GM11168 (cell line): ENCODE measurements at regions not wholly inside any gene's neighbourhood (a gene's known extent, or its start where the extent isn't known, plus 50 kb on each side); places are given as distances from the start of the nearest gene placed in this dataset.

Experiments
- in situ Hi-C: fragments of 300-500 bp; cut with MboI; formaldehyde crosslinking; loops from one replicate; pipeline ENCODE4 v1.12.0; 2022; ENCODE audit warnings: low sequenced_read_pairs; ENCODE audit not compliant: unreplicated experiment

- in situ Hi-C loops = no loop called here
Observed at GRCh38 chr7:46011501-46011900, 90.4 kb upstream of the IGFBP3 start.

- in situ Hi-C loops = no loop called here
Observed at GRCh38 chr7:46011059-46011458, 90.0 kb upstream of the IGFBP3 start.

GRCh38 chr7:46009211-46009610 is 88.1 kb upstream of the IGFBP3 start:
- in situ Hi-C loops = no loop called here

GRCh38 chr7:46007990-46008643 is 87.0 kb upstream of the IGFBP3 start:
- in situ Hi-C loops = no loop called here

GRCh38 chr7:46007194-46007593 is 86.1 kb upstream of the IGFBP3 start:
- in situ Hi-C loops = no loop called here

- in situ Hi-C loops = no loop called here
Observed at GRCh38 chr7:46006723-46007122, 85.7 kb upstream of the IGFBP3 start.

GRCh38 chr7:46006212-46006611 is 85.1 kb upstream of the IGFBP3 start:
- in situ Hi-C loops = no loop called here

GRCh38 chr7:46004965-46005364 is 83.9 kb upstream of the IGFBP3 start:
- in situ Hi-C loops = no loop called here

GRCh38 chr7:46003896-46004875 is 83.1 kb upstream of the IGFBP3 start:
- in situ Hi-C loops = no loop called here

GRCh38 chr7:46003161-46003560 is 82.1 kb upstream of the IGFBP3 start:
- in situ Hi-C loops = no loop called here

GRCh38 chr7:46000513-46000912 is 79.4 kb upstream of the IGFBP3 start:
- in situ Hi-C loops = no loop called here

GRCh38 chr7:45999541-45999940 is 78.5 kb upstream of the IGFBP3 start:
- in situ Hi-C loops = no loop called here

- in situ Hi-C loops = no loop called here
Observed at GRCh38 chr7:45998506-45998905, 77.4 kb upstream of the IGFBP3 start.

GRCh38 chr7:45993621-45994020 is 72.5 kb upstream of the IGFBP3 start:
- in situ Hi-C loops = no loop called here

GRCh38 chr7:45992826-45993225 is 71.8 kb upstream of the IGFBP3 start:
- in situ Hi-C loops = no loop called here

- in situ Hi-C loops = no loop called here
Observed at GRCh38 chr7:45990276-45990675, 69.2 kb upstream of the IGFBP3 start.

GRCh38 chr7:45988405-45989057 is 67.5 kb upstream of the IGFBP3 start:
- in situ Hi-C loops = no loop called here

GRCh38 chr7:45987521-45988290 is 66.6 kb upstream of the IGFBP3 start:
- in situ Hi-C loops = no loop called here

- in situ Hi-C loops = no loop called here
Observed at GRCh38 chr7:45986355-45987298, 65.6 kb upstream of the IGFBP3 start.
